AG20443 (cell line): ENCODE measurements at regions not wholly inside any gene's neighbourhood (a gene's known extent, or its start where the extent isn't known, plus 50 kb on each side); places are given as distances from the start of the nearest gene placed in this dataset.

Experiments used
- DNase-seq: peaks from one replicate; pipeline ENCODE4 v3.0.0; 2012; ENCODE audit warnings: low spot score, mixed read lengths

DNA sequence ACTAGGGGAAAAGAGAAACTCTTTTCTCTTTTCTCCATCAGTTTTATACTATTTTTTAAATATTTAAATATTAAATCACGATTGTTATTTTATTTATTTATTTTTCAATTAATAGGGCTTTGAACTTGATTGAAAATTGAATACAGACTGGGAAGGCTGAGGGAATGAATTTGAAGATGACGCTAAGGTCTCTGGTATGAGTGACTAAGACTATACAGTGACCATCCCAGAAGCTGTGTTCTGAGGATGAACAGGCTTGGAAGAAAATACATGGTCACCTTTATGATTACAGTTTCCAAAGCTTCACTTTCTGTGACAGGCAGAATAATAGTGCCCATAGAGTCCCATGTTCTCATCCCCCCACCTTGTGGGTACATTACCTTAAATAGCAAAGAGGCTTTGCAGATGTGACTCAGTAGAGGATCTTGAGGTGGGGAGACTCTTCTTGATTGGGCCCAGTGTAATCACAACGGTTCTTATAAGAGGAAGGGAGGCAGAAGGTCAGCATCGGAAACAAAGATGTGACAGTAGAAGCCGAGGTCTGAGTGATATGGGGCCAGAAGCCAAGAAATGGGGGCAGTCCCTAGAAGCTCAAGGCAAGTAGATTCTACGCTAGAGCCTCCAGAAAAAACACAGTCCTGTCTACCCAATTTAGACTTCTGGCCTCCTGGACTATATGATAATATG, 51.0 kb upstream of the LPP start:
- no peak for DNase-seq

DNA sequence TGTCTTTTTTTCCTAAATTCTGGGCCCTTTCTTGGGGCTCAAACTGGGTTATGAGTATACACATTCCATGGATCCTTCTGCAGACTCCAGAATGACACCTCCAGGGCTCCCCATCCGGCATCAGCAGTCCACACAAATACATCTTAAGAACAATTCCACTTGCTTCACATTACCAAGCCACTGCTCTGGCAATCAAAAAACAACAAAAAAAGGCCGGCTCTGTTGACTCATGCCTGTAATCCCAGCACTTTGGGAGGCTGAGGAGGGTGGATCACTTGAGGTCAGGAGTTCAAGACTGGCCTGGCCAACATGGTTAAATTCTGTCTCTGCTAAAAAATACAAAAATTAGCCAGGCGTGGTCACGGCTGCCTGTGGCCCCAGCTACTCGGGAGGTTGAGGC, 49.9 kb upstream of the LPP start:
- DNase-seq = no peak
